MCF 10A (cell line): ENCODE measurements at regions not wholly inside any gene's neighbourhood (a gene's known extent, or its start where the extent isn't known, plus 50 kb on each side); places are given as distances from the start of the nearest gene placed in this dataset.

Experiments used
- BruUV-seq: library from RNA; stranded (reverse); fragments of 400-500 nt; replicated peaks from 2 replicates; lab custom pipeline; 2021; lab: Mats Ljungman, UMichigan
- CTCF ChIA-PET: fragments of 300-600 bp; sonication (Branson Sonifier 250); formaldehyde crosslinking; extraction: SDS; loops from one replicate; lab custom pipeline; 2021; ENCODE audit warnings: antibody characterized with exemption, inconsistent platforms; lab: Yijun Ruan, JAX
- POLR2A ChIA-PET: fragments of 300-600, 350-650 bp; sonication (Branson Sonifier 250); formaldehyde crosslinking; extraction: SDS; loops from one replicate; lab custom pipeline; 2020; ENCODE audit warnings: antibody characterized with exemption, inconsistent platforms; lab: Yijun Ruan, JAX
- DNase-seq: peaks from one replicate; pipeline ENCODE4 v3.0.0-alpha.2; 2018; ENCODE audit not compliant: unreplicated experiment
- H3K27ac Mint-ChIP-seq: one replicate; pipeline ENCODE4 v1.8.0; 2022; ENCODE audit warnings: mild to moderate bottlenecking, low read depth, mixed read lengths; ENCODE audit not compliant: unreplicated experiment
- H3K27me3 Mint-ChIP-seq: one replicate; pipeline ENCODE4 v1.8.0; 2022; ENCODE audit warnings: mixed read lengths; ENCODE audit not compliant: insufficient read depth, unreplicated experiment
- H3K36me3 Mint-ChIP-seq: one replicate; pipeline ENCODE4 v1.8.0; 2022; ENCODE audit warnings: mild to moderate bottlenecking, moderate library complexity, mixed read lengths; ENCODE audit not compliant: insufficient read depth, unreplicated experiment
- H3K4me1 Mint-ChIP-seq: one replicate; pipeline ENCODE4 v1.8.0; 2022; ENCODE audit warnings: mixed read lengths; ENCODE audit not compliant: insufficient read depth, unreplicated experiment
- H3K4me3 Mint-ChIP-seq: one replicate; pipeline ENCODE4 v1.8.0; 2022; ENCODE audit warnings: mild to moderate bottlenecking, moderate library complexity, mixed read lengths; ENCODE audit not compliant: unreplicated experiment
- H3K9me3 Mint-ChIP-seq: one replicate; pipeline ENCODE4 v1.8.0; 2022; ENCODE audit warnings: mixed read lengths; ENCODE audit not compliant: unreplicated experiment
- intact Hi-C: fragments of 100-400 bp; cut with micrococcal nuclease; formaldehyde crosslinking; loops from 2 replicates; pipeline ENCODE4 v1.14.1; 2022
- TF ChIP-seq, protein P1 (sequence below): fragments of 200-600 bp; IDR thresholded peaks from one replicate; pipeline ENCODE4 v1.8.0; 2022; ENCODE audit warnings: antibody characterized with exemption, mild to moderate bottlenecking; ENCODE audit not compliant: unreplicated experiment

DNA sequence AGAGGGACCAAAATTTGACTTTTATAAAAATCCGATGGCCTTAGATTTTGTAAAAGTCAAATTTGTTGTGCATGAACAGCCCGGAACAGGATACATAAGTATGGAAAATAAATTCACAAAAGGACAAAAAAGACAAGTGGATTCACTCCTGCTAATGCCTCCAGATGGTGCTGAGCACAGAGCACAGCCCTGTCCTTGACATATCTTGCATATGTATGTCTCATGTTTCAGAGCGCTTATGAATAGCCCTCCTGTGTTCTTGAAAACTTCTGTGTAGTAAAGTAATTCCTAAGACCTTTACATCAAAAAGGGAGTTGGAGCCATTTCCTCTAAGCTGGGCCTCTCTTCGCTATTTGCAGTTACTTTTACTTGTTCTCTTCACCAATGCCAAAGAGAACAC lies 110.7 kb upstream of the RAB3GAP2 start:
- intact Hi-C loops: no loop called here
- H3K9me3 Mint-ChIP-seq: peaks cover 10% of the 10 kb centered on the region
- no peak overlapping the region for H3K4me3 Mint-ChIP-seq
- ChIA-PET CTCF (interaction anchor here (0.6 to 1.6 kb wide), 5 partner anchors 22 to 1789 kb away, joined by 3 to 7 read pairs (median 3); no protein-coding TSS in a partner anchor), POLR2A (interaction anchor here (0.7 to 2.2 kb wide), 3 partner anchors 8 to 45 kb away, joined by 3 to 8 read pairs (median 5); no protein-coding TSS in a partner anchor)
- H3K27ac Mint-ChIP-seq: no peak overlapping the region
- TF ChIP-seq, protein P1, sequence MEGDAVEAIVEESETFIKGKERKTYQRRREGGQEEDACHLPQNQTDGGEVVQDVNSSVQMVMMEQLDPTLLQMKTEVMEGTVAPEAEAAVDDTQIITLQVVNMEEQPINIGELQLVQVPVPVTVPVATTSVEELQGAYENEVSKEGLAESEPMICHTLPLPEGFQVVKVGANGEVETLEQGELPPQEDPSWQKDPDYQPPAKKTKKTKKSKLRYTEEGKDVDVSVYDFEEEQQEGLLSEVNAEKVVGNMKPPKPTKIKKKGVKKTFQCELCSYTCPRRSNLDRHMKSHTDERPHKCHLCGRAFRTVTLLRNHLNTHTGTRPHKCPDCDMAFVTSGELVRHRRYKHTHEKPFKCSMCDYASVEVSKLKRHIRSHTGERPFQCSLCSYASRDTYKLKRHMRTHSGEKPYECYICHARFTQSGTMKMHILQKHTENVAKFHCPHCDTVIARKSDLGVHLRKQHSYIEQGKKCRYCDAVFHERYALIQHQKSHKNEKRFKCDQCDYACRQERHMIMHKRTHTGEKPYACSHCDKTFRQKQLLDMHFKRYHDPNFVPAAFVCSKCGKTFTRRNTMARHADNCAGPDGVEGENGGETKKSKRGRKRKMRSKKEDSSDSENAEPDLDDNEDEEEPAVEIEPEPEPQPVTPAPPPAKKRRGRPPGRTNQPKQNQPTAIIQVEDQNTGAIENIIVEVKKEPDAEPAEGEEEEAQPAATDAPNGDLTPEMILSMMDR: no peak
- no TSS peak for BruUV-seq
- DNase-seq: no peak
- no peaks in the 10 kb centered on the region for H3K27me3 Mint-ChIP-seq
- no peaks in the 10 kb centered on the region for H3K4me1 Mint-ChIP-seq
- no peaks in the 10 kb centered on the region for H3K36me3 Mint-ChIP-seq

DNA sequence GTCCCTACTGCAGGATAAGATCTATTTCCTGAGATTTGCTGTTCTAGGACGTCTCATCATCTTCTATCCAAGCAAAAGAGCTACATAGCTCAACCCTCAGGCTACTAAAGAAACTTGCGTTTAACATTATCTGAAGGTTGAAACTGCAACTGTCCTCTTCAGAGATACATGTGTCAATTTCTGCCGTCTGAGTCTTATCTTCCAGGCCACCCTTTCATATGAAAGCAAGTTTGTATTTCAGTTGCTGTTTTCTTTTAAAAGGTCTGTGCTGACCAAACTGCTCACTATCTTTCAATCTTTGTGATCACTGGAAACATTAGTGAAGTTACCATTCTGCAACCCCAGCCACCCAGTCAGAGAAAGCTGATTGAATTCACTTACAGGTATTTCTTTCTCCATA lies 108.6 kb upstream of the RAB3GAP2 start:
- Mint-ChIP-seq H3K36me3 (no peaks in the 10 kb centered on the region), H3K4me3 (no peak overlapping the region), H3K27ac (no peak overlapping the region), H3K27me3 (no peaks in the 10 kb centered on the region), H3K9me3 (peaks cover 10% of the 10 kb centered on the region), H3K4me1 (no peaks in the 10 kb centered on the region)
- BruUV-seq: no TSS peak
- TF ChIP-seq, protein P1: no peak
- CTCF ChIA-PET: interaction anchor here (1.0 kb wide), 1 partner anchor 77 kb away, joined by 3 read pairs; no protein-coding TSS in a partner anchor
- intact Hi-C loops: no loop called here
- POLR2A ChIA-PET: interaction anchor here (0.5 to 1.0 kb wide), 3 partner anchors 11 to 27 kb away, joined by 3 to 5 read pairs (median 3); no protein-coding TSS in a partner anchor
- no peak for DNase-seq

DNA sequence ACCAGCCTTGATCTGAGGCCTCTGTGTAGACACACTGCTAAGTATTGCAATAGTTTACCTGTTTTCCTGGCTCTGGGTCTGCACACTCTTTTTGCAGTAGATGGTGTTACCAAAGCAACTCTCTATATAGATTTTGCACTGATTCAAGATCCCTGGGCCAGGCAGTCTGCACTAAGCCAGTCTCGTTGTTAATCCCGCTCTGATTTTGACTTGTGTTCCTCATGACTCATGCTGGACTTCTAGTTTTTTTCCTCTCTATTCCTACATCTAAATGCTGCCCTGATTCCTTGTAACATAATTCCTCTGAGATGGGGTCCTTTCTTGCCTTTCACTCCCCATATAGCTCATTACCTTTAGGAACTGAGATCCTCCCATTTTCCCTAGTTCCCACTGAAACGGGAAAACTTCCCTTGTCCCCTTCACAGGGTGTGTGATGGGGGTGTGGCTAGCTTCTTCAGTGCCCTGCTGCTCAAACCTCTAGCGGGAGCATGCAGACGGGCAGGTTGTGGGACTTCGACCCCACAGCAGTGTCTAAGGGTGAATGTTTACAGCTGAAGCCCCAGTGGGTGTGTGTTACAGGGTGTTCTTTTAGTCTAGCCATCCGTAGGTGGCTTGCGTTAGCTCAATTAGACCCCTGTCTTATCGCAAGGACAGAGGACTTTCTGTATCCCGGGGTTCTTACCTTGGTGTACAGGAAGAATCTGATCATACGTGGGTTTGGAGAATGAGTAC lies 106.5 kb upstream of the RAB3GAP2 start:
- H3K27ac Mint-ChIP-seq: no peak overlapping the region
- no peaks in the 10 kb centered on the region for H3K9me3 Mint-ChIP-seq
- no peaks in the 10 kb centered on the region for H3K4me1 Mint-ChIP-seq
- TF ChIP-seq, protein P1: no peak
- no peaks in the 10 kb centered on the region for H3K36me3 Mint-ChIP-seq
- POLR2A ChIA-PET: interaction anchor here (1.2 to 1.7 kb wide), 3 partner anchors 11 to 48 kb away, joined by 3 to 8 read pairs (median 5); no protein-coding TSS in a partner anchor
- CTCF ChIA-PET: interaction anchor here (0.6 to 1.0 kb wide), 4 partner anchors 17 to 155 kb away, joined by 3 to 4 read pairs (median 4); no protein-coding TSS in a partner anchor
- intact Hi-C loops: no loop called here
- H3K27me3 Mint-ChIP-seq: no peaks in the 10 kb centered on the region
- H3K4me3 Mint-ChIP-seq: no peak overlapping the region
- DNase-seq: no peak
- no TSS peak for BruUV-seq

DNA sequence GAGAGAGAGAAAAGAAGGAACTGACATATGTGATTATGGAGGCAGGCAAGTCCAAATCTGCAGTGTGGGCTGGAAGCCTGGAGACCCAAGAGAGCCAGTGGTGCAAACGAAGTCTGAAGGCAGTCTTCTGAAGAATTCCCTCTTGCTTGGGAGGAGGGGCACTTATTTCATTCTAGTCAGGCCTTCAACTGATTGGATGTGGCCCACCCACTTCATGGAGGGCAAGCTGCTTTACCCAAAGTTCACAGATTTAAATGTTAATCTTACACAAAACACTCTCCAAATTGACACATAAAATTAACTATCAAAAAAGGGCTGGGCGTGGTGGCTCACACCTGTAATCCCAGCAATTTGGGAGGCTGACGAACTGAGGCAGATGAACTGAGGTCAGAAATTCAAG lies 103.5 kb upstream of the RAB3GAP2 start:
- Mint-ChIP-seq H3K4me1 (peaks cover 7% of the 10 kb centered on the region), H3K27ac (no peak overlapping the region), H3K36me3 (no peaks in the 10 kb centered on the region), H3K27me3 (no peaks in the 10 kb centered on the region), H3K9me3 (no peaks in the 10 kb centered on the region), H3K4me3 (no peak overlapping the region)
- ChIA-PET POLR2A (interaction anchor here (1.4 kb wide), 1 partner anchor 8 kb away, joined by 5 read pairs; no protein-coding TSS in a partner anchor), CTCF (interaction anchor here (0.7 to 1.3 kb wide), 2 partner anchors 96 to 144 kb away, joined by 3 read pairs; no protein-coding TSS in a partner anchor)
- intact Hi-C loops: no loop called here
- TF ChIP-seq, protein P1: no peak
- DNase-seq: no peak
- no TSS peak for BruUV-seq
